ENCODE measurements at regions not wholly inside any gene's neighbourhood (a gene's known extent, or its start where the extent isn't known, plus 50 kb on each side); places are given as distances from the start of the nearest gene placed in this dataset.
A peak's percentile ranks its signal among the peaks of the same experiment; 100 is the strongest.
"Not testable (repeated sequence)": the region's sequence is repeated elsewhere in the genome, so short reads cannot be mapped to it uniquely, and the experiment has no call there.

DNA sequence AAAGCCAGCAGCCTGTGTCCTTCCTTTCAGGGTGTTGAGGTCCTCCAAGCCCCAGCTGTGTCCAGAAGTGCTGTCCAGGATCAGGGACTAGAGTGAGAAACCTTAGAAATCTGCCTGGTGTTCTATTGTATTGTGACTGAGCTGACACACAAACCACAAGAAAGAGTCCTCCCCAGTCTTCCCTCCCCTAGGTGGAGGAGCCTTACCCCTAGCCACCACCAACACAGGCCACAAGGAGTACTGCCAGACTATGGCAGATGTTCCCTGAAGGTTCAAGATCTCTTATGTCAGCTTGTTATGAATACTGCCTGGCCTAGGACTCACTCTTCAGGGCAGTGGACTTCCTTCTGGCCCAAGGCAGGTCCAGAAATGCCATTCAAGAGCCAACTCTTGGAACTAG, 514.1 kb upstream of the PITX2 start:
- no peaks in the 10 kb centered on the region for H3K27me3 ChIP-seq (ENCODE audit: control insufficient read depth, insufficient read depth, low read length)
- no peak for DNase-seq

DNA sequence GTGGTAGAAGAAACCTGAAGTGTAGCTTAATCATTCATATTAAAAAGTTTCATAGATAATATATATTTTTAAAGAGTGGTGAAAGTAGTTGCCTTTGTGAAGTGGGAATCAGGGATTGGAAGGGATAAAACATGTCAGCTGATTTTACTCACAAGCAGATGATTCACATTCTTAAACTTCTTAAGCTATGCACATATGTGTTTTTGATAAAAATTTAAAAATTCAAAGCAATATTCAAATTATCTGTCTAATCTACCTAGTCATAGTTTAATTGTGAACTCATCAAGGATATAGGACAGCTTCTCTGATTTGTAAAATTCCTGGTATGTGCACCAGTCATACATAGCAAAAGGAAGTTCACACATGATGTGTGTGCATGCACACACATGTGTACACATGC, 520.6 kb upstream of the PITX2 start:
- Histone ChIP-seq H3K4me3 (ENCODE audit: insufficient read depth, low read depth, low read length) (no peak overlapping the region), H3K36me3 (replicated peaks; ENCODE audit: control insufficient read depth, insufficient read depth, low read length) (no peaks in the 10 kb centered on the region), H3K27me3 (ENCODE audit: control insufficient read depth, insufficient read depth, low read length) (no peaks in the 10 kb centered on the region)
- DNase-seq: no peak

More for the DNA sequence above, 514.1 kb upstream of the PITX2 start:
- Histone ChIP-seq H3K4me3 (ENCODE audit: insufficient read depth, low read depth, low read length) (no peak overlapping the region), H3K36me3 (replicated peaks; ENCODE audit: control insufficient read depth, insufficient read depth, low read length) (no peaks in the 10 kb centered on the region)

GRCh38 chr4:111154934-111155333, 532.1 kb upstream of the PITX2 start:
- Histone ChIP-seq H3K27me3 (ENCODE audit: control insufficient read depth, insufficient read depth, low read length) (no peaks in the 10 kb centered on the region), H3K36me3 (replicated peaks; ENCODE audit: control insufficient read depth, insufficient read depth, low read length) (no peaks in the 10 kb centered on the region), H3K4me3 (ENCODE audit: insufficient read depth, low read depth, low read length) (no peak overlapping the region)
- no peak for DNase-seq

DNA sequence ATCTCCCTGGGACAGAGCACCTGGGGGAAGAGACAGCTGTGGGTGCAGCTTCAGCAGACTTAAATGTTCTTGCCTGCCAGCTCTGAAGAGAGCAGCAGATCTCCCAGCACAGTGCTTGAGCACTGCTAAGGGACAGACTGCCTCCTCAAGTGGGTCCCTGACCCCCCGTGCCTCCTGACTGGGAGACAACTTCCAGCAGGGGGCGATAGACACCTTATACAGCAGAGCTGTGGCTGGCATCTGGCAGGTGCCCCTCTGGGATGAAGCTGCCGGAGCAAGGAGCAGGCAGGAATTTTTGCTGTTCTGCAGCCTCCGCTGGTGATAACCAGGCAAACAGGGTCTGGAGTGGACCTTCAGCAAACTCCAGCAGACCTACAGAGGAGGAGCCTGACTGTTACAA, 541.7 kb upstream of the PITX2 start:
- H3K27me3 ChIP-seq (ENCODE audit: control insufficient read depth, insufficient read depth, low read length); H3K4me3 ChIP-seq (ENCODE audit: insufficient read depth, low read depth, low read length); DNase-seq; H3K36me3 ChIP-seq (replicated peaks; ENCODE audit: control insufficient read depth, insufficient read depth, low read length): not testable (repeated sequence)

GRCh38 chr4:111174331-111174730, 551.5 kb upstream of the PITX2 start:
- DNase-seq: no peak
- Histone ChIP-seq H3K27me3 (ENCODE audit: control insufficient read depth, insufficient read depth, low read length) (no peaks in the 10 kb centered on the region), H3K4me3 (ENCODE audit: insufficient read depth, low read depth, low read length) (no peak overlapping the region)

GRCh38 chr4:111178231-111178630, 555.4 kb upstream of the PITX2 start:
- no peaks in the 10 kb centered on the region for H3K27me3 ChIP-seq (ENCODE audit: control insufficient read depth, insufficient read depth, low read length)
- no peak overlapping the region for H3K4me3 ChIP-seq (ENCODE audit: insufficient read depth, low read depth, low read length)
- H3K36me3 ChIP-seq (replicated peaks; ENCODE audit: control insufficient read depth, insufficient read depth, low read length): no peaks in the 10 kb centered on the region
- DNase-seq: no peak

More at GRCh38 chr4:111174331-111174730, 551.5 kb upstream of the PITX2 start:
- H3K36me3 ChIP-seq (replicated peaks; ENCODE audit: control insufficient read depth, insufficient read depth, low read length): no peaks in the 10 kb centered on the region

- Histone ChIP-seq H3K4me3 (ENCODE audit: insufficient read depth, low read depth, low read length) (no peak overlapping the region), H3K27me3 (ENCODE audit: control insufficient read depth, insufficient read depth, low read length) (no peaks in the 10 kb centered on the region), H3K36me3 (replicated peaks; ENCODE audit: control insufficient read depth, insufficient read depth, low read length) (no peaks in the 10 kb centered on the region)
- DNase-seq: no peak
Observed at GRCh38 chr4:111187108-111187507, 564.2 kb upstream of the PITX2 start.

DNA sequence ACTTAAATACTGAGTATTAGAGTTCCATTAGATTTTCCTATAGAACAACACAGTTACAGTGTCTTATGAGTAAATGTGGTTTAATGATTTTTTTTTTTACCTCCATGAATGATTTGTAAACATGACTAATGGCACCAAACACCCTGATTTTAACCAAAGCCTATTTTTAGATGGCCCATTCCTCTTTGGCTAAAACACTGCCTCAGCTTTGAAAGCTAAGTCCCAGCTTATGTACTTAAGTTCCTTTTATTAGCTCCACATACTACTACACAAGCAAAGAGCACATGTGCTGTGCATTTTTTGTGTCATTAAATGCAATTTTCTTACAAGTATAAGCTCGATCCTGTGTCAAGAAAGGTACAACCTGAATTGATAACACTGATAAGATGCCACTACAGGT, 575.6 kb upstream of the PITX2 start:
- no peaks in the 10 kb centered on the region for H3K27me3 ChIP-seq (ENCODE audit: control insufficient read depth, insufficient read depth, low read length)
- DNase-seq: no peak
- H3K4me3 ChIP-seq (ENCODE audit: insufficient read depth, low read depth, low read length): no peak overlapping the region
- H3K36me3 ChIP-seq (replicated peaks; ENCODE audit: control insufficient read depth, insufficient read depth, low read length): no peaks in the 10 kb centered on the region

DNA sequence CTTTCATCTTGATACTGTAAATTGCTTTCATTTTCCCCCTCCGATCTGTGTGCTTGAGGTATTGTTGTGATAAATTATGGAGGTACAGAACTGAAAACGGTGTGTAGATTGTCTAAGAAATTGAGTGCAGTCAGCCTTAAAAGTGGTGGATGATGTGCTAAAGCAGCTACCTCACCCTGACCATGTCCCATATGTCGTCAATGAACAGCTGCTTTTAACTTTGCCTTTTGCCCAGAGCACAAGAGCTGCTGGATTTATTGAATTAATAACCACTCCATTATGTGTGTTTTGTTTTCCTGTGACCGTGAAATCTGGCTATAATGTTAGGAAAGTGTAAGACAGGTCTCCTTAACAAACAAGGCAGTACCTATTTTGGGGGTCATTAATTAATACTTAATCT, 581.9 kb upstream of the PITX2 start:
- Histone ChIP-seq H3K4me3 (ENCODE audit: insufficient read depth, low read depth, low read length) (no peak overlapping the region), H3K36me3 (replicated peaks; ENCODE audit: control insufficient read depth, insufficient read depth, low read length) (no peaks in the 10 kb centered on the region), H3K27me3 (ENCODE audit: control insufficient read depth, insufficient read depth, low read length) (no peaks in the 10 kb centered on the region)
- no peak for DNase-seq

GRCh38 chr4:111208970-111209369, 586.1 kb upstream of the PITX2 start:
- no peaks in the 10 kb centered on the region for H3K27me3 ChIP-seq (ENCODE audit: control insufficient read depth, insufficient read depth, low read length)
- H3K4me3 ChIP-seq (ENCODE audit: insufficient read depth, low read depth, low read length): no peak overlapping the region
- DNase-seq: peak; percentile 1
- H3K36me3 ChIP-seq (replicated peaks; ENCODE audit: control insufficient read depth, insufficient read depth, low read length): no peaks in the 10 kb centered on the region

DNA sequence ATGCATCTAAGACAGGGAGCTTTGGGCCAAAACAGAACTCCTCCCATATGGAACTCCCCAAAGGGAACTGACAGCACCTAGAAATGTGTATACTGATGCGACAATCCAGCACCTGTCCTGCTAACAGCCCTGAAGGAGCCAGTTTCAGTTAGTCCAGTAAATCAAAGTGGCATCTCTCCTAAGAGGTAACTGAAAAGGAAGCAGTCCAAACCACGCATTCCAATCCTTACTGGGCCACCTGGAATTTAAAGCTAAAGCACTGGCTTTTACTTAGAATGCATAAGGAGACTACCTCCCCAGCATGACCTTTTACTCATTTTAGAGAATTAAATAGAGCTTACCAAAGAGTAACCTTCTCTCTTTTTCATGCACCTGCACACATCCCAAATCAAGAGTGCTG, 586.8 kb upstream of the PITX2 start:
- DNase-seq: peak; percentile 0
- H3K36me3 ChIP-seq (replicated peaks; ENCODE audit: control insufficient read depth, insufficient read depth, low read length): no peaks in the 10 kb centered on the region
- no peaks in the 10 kb centered on the region for H3K27me3 ChIP-seq (ENCODE audit: control insufficient read depth, insufficient read depth, low read length)
- no peak overlapping the region for H3K4me3 ChIP-seq (ENCODE audit: insufficient read depth, low read depth, low read length)

GRCh38 chr4:111210595-111210994, 587.7 kb upstream of the PITX2 start:
- Histone ChIP-seq H3K27me3 (ENCODE audit: control insufficient read depth, insufficient read depth, low read length) (no peaks in the 10 kb centered on the region), H3K36me3 (replicated peaks; ENCODE audit: control insufficient read depth, insufficient read depth, low read length) (no peaks in the 10 kb centered on the region), H3K4me3 (ENCODE audit: insufficient read depth, low read depth, low read length) (no peak overlapping the region)
- DNase-seq: no peak

DNA sequence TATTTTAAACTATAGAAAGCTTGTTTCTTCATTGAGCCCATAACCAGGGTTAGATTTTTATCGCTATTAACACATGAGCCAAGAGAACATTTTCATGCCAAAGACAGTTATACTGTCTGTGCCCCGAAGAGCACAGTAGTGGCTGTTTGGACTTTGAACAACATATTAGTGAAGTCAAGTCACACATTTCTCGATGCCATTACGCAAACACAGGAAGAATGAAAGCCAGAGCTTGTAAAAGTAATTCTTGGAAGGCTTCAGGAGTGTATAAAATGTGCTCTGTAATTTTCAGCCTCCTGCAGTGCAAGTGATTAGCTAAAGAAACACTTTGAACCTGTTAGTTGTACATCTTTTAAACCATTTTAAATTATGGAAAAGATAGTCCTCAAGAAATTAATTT, 590.7 kb upstream of the PITX2 start:
- Histone ChIP-seq H3K36me3 (replicated peaks; ENCODE audit: control insufficient read depth, insufficient read depth, low read length) (no peaks in the 10 kb centered on the region), H3K4me3 (ENCODE audit: insufficient read depth, low read depth, low read length) (no peak overlapping the region), H3K27me3 (ENCODE audit: control insufficient read depth, insufficient read depth, low read length) (no peaks in the 10 kb centered on the region)
- DNase-seq: no peak

- H3K4me3 ChIP-seq (ENCODE audit: insufficient read depth, low read depth, low read length): no peak overlapping the region
- no peaks in the 10 kb centered on the region for H3K36me3 ChIP-seq (replicated peaks; ENCODE audit: control insufficient read depth, insufficient read depth, low read length)
- no peak for DNase-seq
- no peaks in the 10 kb centered on the region for H3K27me3 ChIP-seq (ENCODE audit: control insufficient read depth, insufficient read depth, low read length)
Observed at GRCh38 chr4:111214371-111214770, 591.5 kb upstream of the PITX2 start.

GRCh38 chr4:111215755-111216154, 592.9 kb upstream of the PITX2 start:
- H3K27me3 ChIP-seq (ENCODE audit: control insufficient read depth, insufficient read depth, low read length): no peaks in the 10 kb centered on the region
- H3K36me3 ChIP-seq (replicated peaks; ENCODE audit: control insufficient read depth, insufficient read depth, low read length): no peaks in the 10 kb centered on the region

DNA sequence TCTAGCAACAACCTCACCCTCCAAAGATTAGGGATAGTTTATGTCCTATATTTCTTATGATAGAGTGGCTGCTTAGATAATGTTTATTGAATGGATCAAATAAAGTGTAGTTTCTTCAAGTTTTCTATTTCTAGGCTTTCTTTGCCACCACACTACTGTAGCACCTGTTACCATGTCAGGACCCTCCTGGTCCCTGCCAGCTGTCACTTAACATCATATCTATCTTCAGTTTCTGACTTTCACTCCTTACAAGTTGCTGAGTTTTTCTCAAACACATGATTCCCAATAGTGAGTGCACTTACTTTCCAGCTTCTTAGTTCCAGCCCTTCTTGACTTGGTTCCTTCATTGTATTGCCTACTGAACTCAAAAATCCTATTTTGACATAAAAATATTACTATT, 593.9 kb upstream of the PITX2 start:
- DNase-seq: no peak
- Histone ChIP-seq H3K27me3 (ENCODE audit: control insufficient read depth, insufficient read depth, low read length) (no peaks in the 10 kb centered on the region), H3K36me3 (replicated peaks; ENCODE audit: control insufficient read depth, insufficient read depth, low read length) (no peaks in the 10 kb centered on the region), H3K4me3 (ENCODE audit: insufficient read depth, low read depth, low read length) (no peak overlapping the region)

More at GRCh38 chr4:111215755-111216154, 592.9 kb upstream of the PITX2 start:
- no peak for DNase-seq
- H3K4me3 ChIP-seq (ENCODE audit: insufficient read depth, low read depth, low read length): no peak overlapping the region
